Esophagus squamous epithelium (tissue), 4 donors: ENCODE measurements at regions not wholly inside any gene's neighbourhood (a gene's known extent, or its start where the extent isn't known, plus 50 kb on each side); places are given as distances from the start of the nearest gene placed in this dataset.

Experiments
- CTCF ChIP-seq, 6 experiments: fragments of 450-650 bp in 4 of 6; fragments of 200-600 bp in 2 of 6; sonication (generic) in 2 of 6; IDR thresholded peaks; one replicate each; pipeline ENCODE4 v1.5.1; 2016 to 2019; ENCODE audit warnings: antibody characterized with exemption in 6 of 6, mild to moderate bottlenecking in 4 of 6, moderate library complexity in 4 of 6
- POLR2A ChIP-seq, 4 donors: fragments of 450-650 bp; IDR thresholded peaks; one replicate each; pipeline ENCODE4 v1.6.1; 2017; ENCODE audit warnings: antibody characterized with exemption in 4 of 4, mild to moderate bottlenecking in 4 of 4, moderate library complexity in 3 of 4

GRCh38 chr4:83923341-83923740 is 387.4 kb downstream of the GPAT3 start:
- no peak for TF ChIP-seq CTCF (IDR thresholded peaks at IDR 0.05)
- no peak for TF ChIP-seq POLR2A (IDR thresholded peaks at IDR 0.05)
